KMS-11 (cell line): ENCODE measurements at regions not wholly inside any gene's neighbourhood (a gene's known extent, or its start where the extent isn't known, plus 50 kb on each side); places are given as distances from the start of the nearest gene placed in this dataset.

Experiments used
- H2AFZ ChIP-seq: fragments of 200-600 bp; sonication (generic); 2 replicates; pipeline ENCODE4 v1.6.1; 2016; ENCODE audit warnings: antibody characterized with exemption, mixed run types, low read depth
- H3K27ac ChIP-seq: fragments of 200-600 bp; sonication (generic); 2 replicates; pipeline ENCODE4 v1.6.1; 2016; ENCODE audit warnings: mild to moderate bottlenecking, mixed run types
- H3K27me3 ChIP-seq: fragments of 200-600 bp; sonication (generic); 2 replicates; pipeline ENCODE4 v1.6.1; 2017; ENCODE audit warnings: mild to moderate bottlenecking, low read depth, mixed run types, moderate library complexity; ENCODE audit not compliant: insufficient read depth
- H3K36me3 ChIP-seq: fragments of 200-600 bp; sonication (generic); 2 replicates; pipeline ENCODE4 v1.6.1; 2017; ENCODE audit warnings: mild to moderate bottlenecking, mixed run types; ENCODE audit not compliant: insufficient read depth
- H3K4me1 ChIP-seq: fragments of 200-600 bp; sonication (generic); 2 replicates; pipeline ENCODE4 v1.6.1; 2016; ENCODE audit warnings: mild to moderate bottlenecking, low read depth, mixed run types; ENCODE audit not compliant: poor library complexity, severe bottlenecking
- H3K4me2 ChIP-seq: fragments of 200-600 bp; sonication (generic); 2 replicates; pipeline ENCODE4 v1.7.0; 2016; ENCODE audit warnings: mild to moderate bottlenecking, mixed run types
- H3K4me3 ChIP-seq: fragments of 200-600 bp; sonication (generic); IDR thresholded peaks from 2 replicates; pipeline ENCODE4 v1.6.1; 2017; ENCODE audit warnings: low read depth, low read length, mixed read lengths; ENCODE audit not compliant: insufficient read depth
- H3K79me2 ChIP-seq: fragments of 200-600 bp; sonication (generic); 2 replicates; pipeline ENCODE4 v1.6.1; 2016; ENCODE audit warnings: low read depth, mixed run types; ENCODE audit not compliant: insufficient read depth
- H3K9ac ChIP-seq: fragments of 200-600 bp; sonication (generic); 2 replicates; pipeline ENCODE4 v1.6.1; 2016; ENCODE audit warnings: mild to moderate bottlenecking, mixed run types
- H4K20me1 ChIP-seq: fragments of 200-600 bp; sonication (generic); 2 replicates; pipeline ENCODE4 v1.6.1; 2016; ENCODE audit warnings: mild to moderate bottlenecking, mixed run types; ENCODE audit not compliant: insufficient read depth
- CTCF ChIP-seq: fragments of 200-600 bp; sonication (generic); conservative IDR thresholded peaks from 2 replicates; pipeline ENCODE4 v1.6.1; 2017; ENCODE audit warnings: low read depth, mild to moderate bottlenecking, antibody characterized with exemption, low read length, moderate library complexity, mixed read lengths

GRCh38 chr2:145431181-145431951 lies 911.4 kb upstream of the ZEB2 start:
- no peaks in the 10 kb centered on the region for H3K4me1 ChIP-seq
- H3K9ac ChIP-seq = no peak overlapping the region
- H3K27ac ChIP-seq = no peak overlapping the region
- no peak for TF ChIP-seq CTCF
- H3K4me2 ChIP-seq = no peak overlapping the region
- H3K27me3 ChIP-seq = no peaks in the 10 kb centered on the region
- H2AFZ ChIP-seq = no peak overlapping the region
- no peaks in the 10 kb centered on the region for H4K20me1 ChIP-seq
- no peaks in the 10 kb centered on the region for H3K36me3 ChIP-seq
- H3K4me3 ChIP-seq = no peak overlapping the region
- no peaks in the 10 kb centered on the region for H3K79me2 ChIP-seq

- H3K4me1 ChIP-seq = no peaks in the 10 kb centered on the region
- no peak overlapping the region for H3K4me3 ChIP-seq
- TF ChIP-seq CTCF = no peak
- no peaks in the 10 kb centered on the region for H3K36me3 ChIP-seq
- no peaks in the 10 kb centered on the region for H3K79me2 ChIP-seq
- H3K4me2 ChIP-seq = no peak overlapping the region
- H4K20me1 ChIP-seq = no peaks in the 10 kb centered on the region
- H3K27me3 ChIP-seq = no peaks in the 10 kb centered on the region
- no peak overlapping the region for H3K9ac ChIP-seq
- no peak overlapping the region for H2AFZ ChIP-seq
- no peak overlapping the region for H3K27ac ChIP-seq
These were observed 903.9 kb upstream of the ZEB2 start for GRCh38 chr2:145423809-145424208.

- Histone ChIP-seq H3K4me2 (no peak overlapping the region), H2AFZ (no peak overlapping the region), H3K27ac (no peak overlapping the region), H3K9ac (no peak overlapping the region), H3K4me1 (no peaks in the 10 kb centered on the region), H3K36me3 (no peaks in the 10 kb centered on the region), H4K20me1 (no peaks in the 10 kb centered on the region), H3K79me2 (no peaks in the 10 kb centered on the region), H3K27me3 (no peaks in the 10 kb centered on the region), H3K4me3 (no peak overlapping the region)
- no peak for TF ChIP-seq CTCF
These were observed 902.7 kb upstream of the ZEB2 start for GRCh38 chr2:145422576-145422975.

GRCh38 chr2:145421841-145422240 lies 901.9 kb upstream of the ZEB2 start:
- no peak overlapping the region for H3K27ac ChIP-seq
- no peaks in the 10 kb centered on the region for H3K36me3 ChIP-seq
- no peak for TF ChIP-seq CTCF
- no peak overlapping the region for H2AFZ ChIP-seq
- no peak overlapping the region for H3K4me3 ChIP-seq
- no peaks in the 10 kb centered on the region for H3K27me3 ChIP-seq
- no peak overlapping the region for H3K4me2 ChIP-seq
- no peaks in the 10 kb centered on the region for H3K4me1 ChIP-seq
- H4K20me1 ChIP-seq = no peaks in the 10 kb centered on the region
- H3K9ac ChIP-seq = no peak overlapping the region
- H3K79me2 ChIP-seq = no peaks in the 10 kb centered on the region
